IPS-20b (cell line): ENCODE measurements at regions not wholly inside any gene's neighbourhood (a gene's known extent, or its start where the extent isn't known, plus 50 kb on each side); places are given as distances from the start of the nearest gene placed in this dataset.

Experiments
- H3K27ac ChIP-seq: one replicate; pipeline ENCODE4 v1.5.1; 2013; ENCODE audit warnings: low read length
- H3K27me3 ChIP-seq: 2 replicates; pipeline ENCODE4 v1.6.1; 2013; ENCODE audit warnings: mild to moderate bottlenecking, low read length, inconsistent platforms; ENCODE audit not compliant: insufficient read depth
- H3K36me3 ChIP-seq: 2 replicates; pipeline ENCODE4 v1.6.1; 2013; ENCODE audit warnings: low read depth, mild to moderate bottlenecking, inconsistent platforms, low read length, moderate library complexity; ENCODE audit not compliant: insufficient read depth
- H3K4me1 ChIP-seq: 2 replicates; pipeline ENCODE4 v1.6.1; 2013; ENCODE audit warnings: mild to moderate bottlenecking, control low read depth, inconsistent platforms, low read length, moderate library complexity; ENCODE audit not compliant: insufficient read depth
- H3K4me3 ChIP-seq: 2 replicates; pipeline ENCODE4 v1.5.1; 2013; ENCODE audit warnings: mild to moderate bottlenecking, low read length, inconsistent platforms
- H3K9ac ChIP-seq: 2 replicates; pipeline ENCODE4 v1.6.1; 2013; ENCODE audit warnings: low read depth, mild to moderate bottlenecking, inconsistent platforms, low read length, moderate library complexity
- H3K9me3 ChIP-seq: 2 replicates; pipeline ENCODE4 v1.6.1; 2013; ENCODE audit warnings: mild to moderate bottlenecking, low read depth, low read length, inconsistent platforms; ENCODE audit not compliant: insufficient read depth

GRCh38 chr2:162929571-162929970 is 91.0 kb upstream of the KCNH7 start:
- H3K4me3 ChIP-seq = no peak overlapping the region
- H3K4me1 ChIP-seq = no peaks in the 10 kb centered on the region
- no peaks in the 10 kb centered on the region for H3K9me3 ChIP-seq
- no peak overlapping the region for H3K9ac ChIP-seq
- H3K36me3 ChIP-seq = no peaks in the 10 kb centered on the region
- H3K27ac ChIP-seq = no peak overlapping the region
- no peaks in the 10 kb centered on the region for H3K27me3 ChIP-seq

- H3K4me1 ChIP-seq = no peaks in the 10 kb centered on the region
- H3K36me3 ChIP-seq = no peaks in the 10 kb centered on the region
- H3K9me3 ChIP-seq = no peaks in the 10 kb centered on the region
- H3K9ac ChIP-seq = no peak overlapping the region
- H3K4me3 ChIP-seq = no peak overlapping the region
- H3K27me3 ChIP-seq = no peaks in the 10 kb centered on the region
- no peak overlapping the region for H3K27ac ChIP-seq
Measured at GRCh38 chr2:162928356-162928755, 89.8 kb upstream of the KCNH7 start.

GRCh38 chr2:162926907-162927306 is 88.3 kb upstream of the KCNH7 start:
- H3K27me3 ChIP-seq = no peaks in the 10 kb centered on the region
- no peaks in the 10 kb centered on the region for H3K9me3 ChIP-seq
- no peaks in the 10 kb centered on the region for H3K36me3 ChIP-seq
- no peak overlapping the region for H3K27ac ChIP-seq
- H3K4me1 ChIP-seq = no peaks in the 10 kb centered on the region
- no peak overlapping the region for H3K4me3 ChIP-seq
- H3K9ac ChIP-seq = no peak overlapping the region

GRCh38 chr2:162926501-162926900 is 87.9 kb upstream of the KCNH7 start:
- Histone ChIP-seq H3K4me3 (no peak overlapping the region), H3K9me3 (no peaks in the 10 kb centered on the region), H3K27ac (no peak overlapping the region), H3K36me3 (no peaks in the 10 kb centered on the region), H3K9ac (no peak overlapping the region), H3K4me1 (no peaks in the 10 kb centered on the region), H3K27me3 (no peaks in the 10 kb centered on the region)

- H3K36me3 ChIP-seq = no peaks in the 10 kb centered on the region
- no peak overlapping the region for H3K9ac ChIP-seq
- no peaks in the 10 kb centered on the region for H3K4me1 ChIP-seq
- H3K27me3 ChIP-seq = no peaks in the 10 kb centered on the region
- H3K4me3 ChIP-seq = no peak overlapping the region
- H3K27ac ChIP-seq = no peak overlapping the region
- H3K9me3 ChIP-seq = no peaks in the 10 kb centered on the region
Measured at GRCh38 chr2:162925595-162925994, 87.0 kb upstream of the KCNH7 start.

GRCh38 chr2:162919111-162919510 is 80.5 kb upstream of the KCNH7 start:
- Histone ChIP-seq H3K36me3 (no peaks in the 10 kb centered on the region), H3K27ac (no peak overlapping the region), H3K4me1 (no peaks in the 10 kb centered on the region), H3K4me3 (no peak overlapping the region), H3K9me3 (no peaks in the 10 kb centered on the region; the same call in 1 of the 2 replicates), H3K9ac (no peak overlapping the region), H3K27me3 (no peaks in the 10 kb centered on the region)

GRCh38 chr2:162917626-162918025 is 79.1 kb upstream of the KCNH7 start:
- H3K4me1 ChIP-seq = no peaks in the 10 kb centered on the region
- no peak overlapping the region for H3K4me3 ChIP-seq
- H3K27ac ChIP-seq = no peak overlapping the region
- H3K36me3 ChIP-seq = no peaks in the 10 kb centered on the region
- no peaks in the 10 kb centered on the region; the same call in 1 of the 2 replicates for H3K9me3 ChIP-seq
- H3K9ac ChIP-seq = no peak overlapping the region
- no peaks in the 10 kb centered on the region for H3K27me3 ChIP-seq

GRCh38 chr2:162916286-162916801 is 77.8 kb upstream of the KCNH7 start:
- H3K36me3 ChIP-seq = no peaks in the 10 kb centered on the region
- H3K9ac ChIP-seq = no peak overlapping the region
- no peak overlapping the region for H3K27ac ChIP-seq
- no peaks in the 10 kb centered on the region for H3K4me1 ChIP-seq
- H3K27me3 ChIP-seq = no peaks in the 10 kb centered on the region
- H3K4me3 ChIP-seq = no peak overlapping the region
- no peaks in the 10 kb centered on the region; the same call in 1 of the 2 replicates for H3K9me3 ChIP-seq

- Histone ChIP-seq H3K4me1 (no peaks in the 10 kb centered on the region), H3K9me3 (no peaks in the 10 kb centered on the region; the same call in 1 of the 2 replicates), H3K27me3 (no peaks in the 10 kb centered on the region), H3K9ac (no peak overlapping the region), H3K4me3 (no peak overlapping the region), H3K27ac (no peak overlapping the region), H3K36me3 (no peaks in the 10 kb centered on the region)
Measured at GRCh38 chr2:162915858-162916257, 77.3 kb upstream of the KCNH7 start.

- no peak overlapping the region for H3K27ac ChIP-seq
- H3K27me3 ChIP-seq = no peaks in the 10 kb centered on the region
- no peak overlapping the region for H3K4me3 ChIP-seq
- H3K9me3 ChIP-seq = no peaks in the 10 kb centered on the region; the same call in 1 of the 2 replicates
- H3K9ac ChIP-seq = no peak overlapping the region
- H3K4me1 ChIP-seq = no peaks in the 10 kb centered on the region
- H3K36me3 ChIP-seq = no peaks in the 10 kb centered on the region
Measured at GRCh38 chr2:162914161-162914560, 75.6 kb upstream of the KCNH7 start.

GRCh38 chr2:162912787-162913186 is 74.2 kb upstream of the KCNH7 start:
- no peaks in the 10 kb centered on the region for H3K27me3 ChIP-seq
- H3K9me3 ChIP-seq = no peaks in the 10 kb centered on the region; the same call in 1 of the 2 replicates
- H3K4me3 ChIP-seq = no peak overlapping the region
- no peaks in the 10 kb centered on the region for H3K36me3 ChIP-seq
- H3K27ac ChIP-seq = no peak overlapping the region
- no peaks in the 10 kb centered on the region for H3K4me1 ChIP-seq
- no peak overlapping the region for H3K9ac ChIP-seq

GRCh38 chr2:162908567-162908966 is 70.0 kb upstream of the KCNH7 start:
- Histone ChIP-seq H3K9ac (no peak overlapping the region), H3K4me3 (no peak overlapping the region), H3K27ac (no peak overlapping the region), H3K9me3 (no peaks in the 10 kb centered on the region), H3K27me3 (no peaks in the 10 kb centered on the region), H3K4me1 (no peaks in the 10 kb centered on the region), H3K36me3 (no peaks in the 10 kb centered on the region)
